HCT116 (cell line): ENCODE measurements at regions not wholly inside any gene's neighbourhood (a gene's known extent, or its start where the extent isn't known, plus 50 kb on each side); places are given as distances from the start of the nearest gene placed in this dataset.

Source experiments
- ATAC-seq: fragments of 200-7000 bp; cut with Tn5 transposase; 2 replicates; pipeline ENCODE4 v1.9.1; 2020; ENCODE audit warnings: mild to moderate bottlenecking, moderate library complexity
- BruUV-seq: library from RNA; stranded (reverse); fragments of 400-500 nt; replicated peaks from 2 replicates; lab custom pipeline; 2021; lab: Mats Ljungman, UMichigan
- CTCF ChIA-PET: fragments of 300-600 bp; sonication (Branson Sonifier 250); formaldehyde crosslinking; loops from one replicate; lab custom pipeline; 2021; ENCODE audit warnings: antibody characterized with exemption; lab: Charles Lee
- POLR2A ChIA-PET: fragments of 300-600, 350-600 bp; sonication (Branson Sonifier 250); formaldehyde crosslinking; loops from one replicate; lab custom pipeline; 2021; ENCODE audit warnings: antibody characterized with exemption; lab: Charles Lee
- RAD21 ChIA-PET, 2 experiments: fragments of 300-600 bp; sonication (Branson Sonifier 250); formaldehyde crosslinking; loops; one replicate each; lab custom pipeline; 2023; ENCODE audit warnings: low total read pairs in 2 of 2; ENCODE audit not compliant: uncharacterized antibody in 2 of 2, unreplicated experiment in 2 of 2, low non-redundant PET in 1 of 2; lab: Charles Lee
- DNase-seq: peaks from one replicate; pipeline ENCODE4 v3.0.0-alpha.2; 2010; ENCODE audit warnings: low read depth, low spot score
- H2AFZ ChIP-seq: fragments of 200-600 bp; shearing (Covaris generic), sonication (generic); 2 replicates; pipeline ENCODE4 v1.6.1; 2017; ENCODE audit warnings: low read depth, mixed run types, mixed read lengths, antibody characterized with exemption, low read length; ENCODE audit not compliant: poor library complexity, severe bottlenecking
- H3K27ac ChIP-seq: 2 replicates; pipeline ENCODE4 v1.5.1; 2012; ENCODE audit warnings: low read depth, low read length
- H3K27me3 ChIP-seq: fragments of 200-600 bp; sonication (generic); 2 replicates; pipeline ENCODE4 v1.6.1; 2016; ENCODE audit warnings: mixed run types, low read length, mixed read lengths; ENCODE audit not compliant: insufficient read depth
- H3K36me3 ChIP-seq, 2 experiments: fragments of 200-500 bp in 1 of 2; fragments of 200-600 bp in 1 of 2; sonication (Bioruptor generic) in 1 of 2; sonication (generic) in 1 of 2; 2 replicates each; pipeline versions ENCODE4 v1.5.1 to v1.6.1; 2014 to 2016; ENCODE audit warnings: low read length in 2 of 2, inconsistent platforms in 1 of 2, mixed read lengths in 1 of 2, mixed run types in 1 of 2; ENCODE audit not compliant: insufficient read depth in 2 of 2, control insufficient read depth in 1 of 2
- H3K4me1 ChIP-seq, 2 experiments: fragments of 200-600 bp in 1 of 2; sonication (generic) in 1 of 2; 2 replicates each; pipeline versions ENCODE4 v1.5.1 to v1.6.1; 2012 to 2017; ENCODE audit warnings: low read length in 2 of 2, inconsistent platforms in 1 of 2, mild to moderate bottlenecking in 1 of 2, mixed read lengths in 1 of 2, mixed run types in 1 of 2, moderate library complexity in 1 of 2; ENCODE audit not compliant: insufficient read depth in 2 of 2, control insufficient read depth in 1 of 2
- H3K4me2 ChIP-seq: fragments of 200-600 bp; sonication (generic); 2 replicates; pipeline ENCODE4 v1.6.1; 2017; ENCODE audit warnings: mixed run types, low read length, mixed read lengths
- H3K4me3 ChIP-seq, 2 experiments: fragments of 200-600 bp in 1 of 2; sonication (generic) in 1 of 2; replicated peaks in 1 of 2; 2 replicates each; pipeline ENCODE4 v1.5.1; 2011 to 2016; ENCODE audit warnings: low read length in 2 of 2, control low read depth in 1 of 2, low read depth in 1 of 2, mild to moderate bottlenecking in 1 of 2, mixed read lengths in 1 of 2, mixed run types in 1 of 2
- H3K79me2 ChIP-seq: fragments of 200-600 bp; sonication (generic); 2 replicates; pipeline ENCODE4 v1.6.1; 2017; ENCODE audit warnings: mild to moderate bottlenecking, mixed run types, low read length, moderate library complexity, mixed read lengths; ENCODE audit not compliant: insufficient read depth
- H3K9ac ChIP-seq: fragments of 200-600 bp; sonication (generic); 2 replicates; pipeline ENCODE4 v1.6.1; 2016; ENCODE audit warnings: low read length, mixed read lengths
- H3K9me2 ChIP-seq: fragments of 200-600 bp; sonication (generic), shearing (Covaris generic); 2 replicates; pipeline ENCODE4 v1.6.1; 2017; ENCODE audit warnings: mixed run types, mild to moderate bottlenecking, moderate library complexity; ENCODE audit not compliant: insufficient read depth
- H3K9me3 ChIP-seq, 2 experiments: fragments of 200-500 bp in 1 of 2; fragments of 200-600 bp in 1 of 2; sonication (Bioruptor generic) in 1 of 2; sonication (generic) in 1 of 2; 2 replicates each; pipeline ENCODE4 v1.6.1; 2014 to 2017; ENCODE audit warnings: low read length in 2 of 2, mixed read lengths in 2 of 2, inconsistent platforms in 1 of 2, low read depth in 1 of 2, mild to moderate bottlenecking in 1 of 2, mixed run types in 1 of 2, moderate library complexity in 1 of 2; ENCODE audit not compliant: control insufficient read depth in 1 of 2, insufficient read depth in 1 of 2
- H4K20me1 ChIP-seq: fragments of 200-600 bp; sonication (generic), shearing (Covaris generic); 2 replicates; pipeline ENCODE4 v1.6.1; 2017; ENCODE audit warnings: mixed run types, mild to moderate bottlenecking, moderate library complexity; ENCODE audit not compliant: insufficient read depth
- CBX3 ChIP-seq: IDR thresholded peaks from 2 replicates; pipeline ENCODE4 v1.6.1; 2012; ENCODE audit warnings: low read depth
- CEBPB ChIP-seq: IDR thresholded peaks from 2 replicates; pipeline ENCODE4 v1.6.1; 2012; ENCODE audit warnings: low read depth
- CTCF ChIP-seq, 3 experiments: fragments of 200-600 bp in 1 of 3; sonication (generic) in 1 of 3; IDR thresholded peaks in 2 of 3; conservative IDR thresholded peaks in 1 of 3; 2 replicates each; pipeline ENCODE4 v1.5.1; 2012 to 2017; ENCODE audit warnings: low read depth in 2 of 3, low read length in 2 of 3, antibody characterized with exemption in 1 of 3, borderline replicate concordance in 1 of 3, control low read depth in 1 of 3, mild to moderate bottlenecking in 1 of 3, mixed read lengths in 1 of 3, mixed run types in 1 of 3, moderate library complexity in 1 of 3; ENCODE audit not compliant: insufficient read depth in 1 of 3
- EGR1 ChIP-seq: IDR thresholded peaks from 2 replicates; pipeline ENCODE4 v1.6.1; 2012; ENCODE audit warnings: low read depth
- SIN3A ChIP-seq: IDR thresholded peaks from 2 replicates; pipeline ENCODE4 v1.6.1; 2012; ENCODE audit warnings: low read depth
- SP1 ChIP-seq: IDR thresholded peaks from 2 replicates; pipeline ENCODE4 v1.6.1; 2012; ENCODE audit warnings: low read depth
- intact Hi-C: fragments of 100-400 bp; cut with micrococcal nuclease; formaldehyde crosslinking; loops from 2 replicates; pipeline ENCODE4 v1.10.0; 2022

GRCh38 chr5:98041661-98042060 is 731.8 kb upstream of the RGMB start:
- no peaks in the 10 kb centered on the region for H3K36me3 ChIP-seq
- no TSS peak for BruUV-seq
- H3K9me2 ChIP-seq = no peaks in the 10 kb centered on the region
- no peak overlapping the region for H3K4me3 ChIP-seq
- no peaks in the 10 kb centered on the region for H3K79me2 ChIP-seq
- H3K4me1 ChIP-seq = no peaks in the 10 kb centered on the region
- no peak overlapping the region for H3K9ac ChIP-seq
- H3K27me3 ChIP-seq = no peaks in the 10 kb centered on the region
- intact Hi-C loops = no loop called here
- ATAC-seq (no peak), DNase-seq (no peak)
- no peak overlapping the region for H3K4me2 ChIP-seq
- POLR2A ChIA-PET = no interaction called here
- no peak for TF ChIP-seq SIN3A
- no peak for TF ChIP-seq CEBPB
- no peak for TF ChIP-seq CBX3
- H3K9me3 ChIP-seq = no peaks in the 10 kb centered on the region
- no peaks in the 10 kb centered on the region for H4K20me1 ChIP-seq
- no peak overlapping the region for H2AFZ ChIP-seq
- H3K27ac ChIP-seq = no peak overlapping the region
- CTCF ChIA-PET = no interaction called here
- RAD21 ChIA-PET = no interaction called here

GRCh38 chr5:98042521-98042920 is 730.9 kb upstream of the RGMB start:
- Histone ChIP-seq H4K20me1 (no peaks in the 10 kb centered on the region), H3K27ac (no peak overlapping the region), H3K9ac (no peak overlapping the region), H3K4me1 (no peaks in the 10 kb centered on the region)
- no TSS peak for BruUV-seq
- RAD21 ChIA-PET = no interaction called here
- POLR2A ChIA-PET = no interaction called here
- CTCF ChIA-PET = no interaction called here
- intact Hi-C loops = no loop called here
- TF ChIP-seq CTCF (IDR thresholded peaks at IDR 0.05 in 2 of 3, conservative IDR thresholded peaks at IDR 0.05 in 1 of 3; ENCODE audit: borderline replicate concordance in 1 of 3, insufficient read depth in 1 of 3, low read depth in 2 of 3, low read length in 2 of 3) = no peak
- TF ChIP-seq SP1 = no peak
- TF ChIP-seq EGR1 = no peak
- TF ChIP-seq, all 23 proteins: peak for 0
- Histone ChIP-seq H3K79me2 (no peaks in the 10 kb centered on the region), H3K9me3 (no peaks in the 10 kb centered on the region), H3K4me2 (no peak overlapping the region), H3K36me3 (no peaks in the 10 kb centered on the region), H3K9me2 (no peaks in the 10 kb centered on the region), H3K4me3 (no peak overlapping the region), H2AFZ (no peak overlapping the region), H3K27me3 (no peaks in the 10 kb centered on the region)
- DNase-seq (no peak), ATAC-seq (no peak)
